ENCODE measurements at regions not wholly inside any gene's neighbourhood (a gene's known extent, or its start where the extent isn't known, plus 50 kb on each side); places are given as distances from the start of the nearest gene placed in this dataset.

GRCh38 chr18:33818145-33818544 lies 240.1 kb downstream of the ASXL3 start:
- no peak for DNase-seq (ENCODE audit: low spot score)

GRCh38 chr18:33817096-33817495 lies 239.1 kb downstream of the ASXL3 start:
- DNase-seq (ENCODE audit: low spot score) = no peak

- DNase-seq (ENCODE audit: low spot score) = no peak
Observed at GRCh38 chr18:33814546-33814945, 236.5 kb downstream of the ASXL3 start.

GRCh38 chr18:33812186-33812585 lies 234.2 kb downstream of the ASXL3 start:
- no peak for DNase-seq (ENCODE audit: low spot score)

GRCh38 chr18:33805592-33805991 lies 227.6 kb downstream of the ASXL3 start:
- DNase-seq (ENCODE audit: low spot score) = no peak

- no peak for DNase-seq (ENCODE audit: low spot score)
Observed at GRCh38 chr18:33804258-33804657, 226.2 kb downstream of the ASXL3 start.

- DNase-seq (ENCODE audit: low spot score) = no peak
Observed at GRCh38 chr18:33803636-33804035, 225.6 kb downstream of the ASXL3 start.

GRCh38 chr18:33802955-33803354 lies 224.9 kb downstream of the ASXL3 start:
- no peak for DNase-seq (ENCODE audit: low spot score)

Data from A172 (cell line).